ENCODE measurements at regions not wholly inside any gene's neighbourhood (a gene's known extent, or its start where the extent isn't known, plus 50 kb on each side); places are given as distances from the start of the nearest gene placed in this dataset.

GRCh38 chr13:59475911-59476310, 687.8 kb downstream of the DIAPH3 start:
- H3K79me2 ChIP-seq: no peaks in the 10 kb centered on the region
- no peaks in the 10 kb centered on the region for H3K36me3 ChIP-seq (ENCODE audit: control insufficient read depth, insufficient read depth, low read length)
- no peak overlapping the region for H3K27ac ChIP-seq
- no peak overlapping the region for H3K9ac ChIP-seq
- no peak overlapping the region for H2AFZ ChIP-seq
- H3K4me3 ChIP-seq (ENCODE audit: low read depth, low read length): no peak overlapping the region
- H3K9me3 ChIP-seq (ENCODE audit: control insufficient read depth, low read length): no peaks in the 10 kb centered on the region
- TF ChIP-seq, protein P1, sequence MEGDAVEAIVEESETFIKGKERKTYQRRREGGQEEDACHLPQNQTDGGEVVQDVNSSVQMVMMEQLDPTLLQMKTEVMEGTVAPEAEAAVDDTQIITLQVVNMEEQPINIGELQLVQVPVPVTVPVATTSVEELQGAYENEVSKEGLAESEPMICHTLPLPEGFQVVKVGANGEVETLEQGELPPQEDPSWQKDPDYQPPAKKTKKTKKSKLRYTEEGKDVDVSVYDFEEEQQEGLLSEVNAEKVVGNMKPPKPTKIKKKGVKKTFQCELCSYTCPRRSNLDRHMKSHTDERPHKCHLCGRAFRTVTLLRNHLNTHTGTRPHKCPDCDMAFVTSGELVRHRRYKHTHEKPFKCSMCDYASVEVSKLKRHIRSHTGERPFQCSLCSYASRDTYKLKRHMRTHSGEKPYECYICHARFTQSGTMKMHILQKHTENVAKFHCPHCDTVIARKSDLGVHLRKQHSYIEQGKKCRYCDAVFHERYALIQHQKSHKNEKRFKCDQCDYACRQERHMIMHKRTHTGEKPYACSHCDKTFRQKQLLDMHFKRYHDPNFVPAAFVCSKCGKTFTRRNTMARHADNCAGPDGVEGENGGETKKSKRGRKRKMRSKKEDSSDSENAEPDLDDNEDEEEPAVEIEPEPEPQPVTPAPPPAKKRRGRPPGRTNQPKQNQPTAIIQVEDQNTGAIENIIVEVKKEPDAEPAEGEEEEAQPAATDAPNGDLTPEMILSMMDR (IDR thresholded peaks at IDR 0.05): no peak
- no peaks in the 10 kb centered on the region for H3K4me1 ChIP-seq
- H3K4me2 ChIP-seq (ENCODE audit: low read length): no peak overlapping the region
- no peaks in the 10 kb centered on the region for H3K27me3 ChIP-seq (ENCODE audit: control insufficient read depth, insufficient read depth, low read length)

GRCh38 chr13:59476366-59476765, 687.4 kb downstream of the DIAPH3 start:
- no peaks in the 10 kb centered on the region for H3K4me1 ChIP-seq
- no peak overlapping the region for H3K9ac ChIP-seq
- H3K4me2 ChIP-seq (ENCODE audit: low read length): no peak overlapping the region

GRCh38 chr13:59477011-59477410, 686.7 kb downstream of the DIAPH3 start:
- no peak overlapping the region for H3K27ac ChIP-seq
- no peak overlapping the region for H3K4me3 ChIP-seq (ENCODE audit: low read depth, low read length)
- H3K4me1 ChIP-seq: no peaks in the 10 kb centered on the region
- TF ChIP-seq, protein P1 (IDR thresholded peaks at IDR 0.05): peak; percentile 36
- H3K36me3 ChIP-seq (ENCODE audit: control insufficient read depth, insufficient read depth, low read length): no peaks in the 10 kb centered on the region
- H2AFZ ChIP-seq: no peak overlapping the region
- H3K9me3 ChIP-seq (ENCODE audit: control insufficient read depth, low read length): no peaks in the 10 kb centered on the region
- no peaks in the 10 kb centered on the region for H3K27me3 ChIP-seq (ENCODE audit: control insufficient read depth, insufficient read depth, low read length)
- H3K79me2 ChIP-seq: no peaks in the 10 kb centered on the region
- H3K9ac ChIP-seq: no peak overlapping the region
- no peak overlapping the region for H3K4me2 ChIP-seq (ENCODE audit: low read length)

More at GRCh38 chr13:59476366-59476765, 687.4 kb downstream of the DIAPH3 start:
- Histone ChIP-seq H3K36me3 (ENCODE audit: control insufficient read depth, insufficient read depth, low read length) (no peaks in the 10 kb centered on the region), H3K27me3 (ENCODE audit: control insufficient read depth, insufficient read depth, low read length) (no peaks in the 10 kb centered on the region), H2AFZ (no peak overlapping the region), H3K4me3 (ENCODE audit: low read depth, low read length) (no peak overlapping the region), H3K9me3 (ENCODE audit: control insufficient read depth, low read length) (no peaks in the 10 kb centered on the region), H3K27ac (no peak overlapping the region), H3K79me2 (no peaks in the 10 kb centered on the region)
- TF ChIP-seq, protein P1 (IDR thresholded peaks at IDR 0.05): no peak

GRCh38 chr13:59478908-59479307, 684.8 kb downstream of the DIAPH3 start:
- H3K36me3 ChIP-seq (ENCODE audit: control insufficient read depth, insufficient read depth, low read length): no peaks in the 10 kb centered on the region
- no peak overlapping the region for H3K27ac ChIP-seq
- no peaks in the 10 kb centered on the region for H3K4me1 ChIP-seq
- TF ChIP-seq, protein P1 (IDR thresholded peaks at IDR 0.05): no peak
- H3K79me2 ChIP-seq: no peaks in the 10 kb centered on the region
- H3K4me2 ChIP-seq (ENCODE audit: low read length): no peak overlapping the region
- H3K9me3 ChIP-seq (ENCODE audit: control insufficient read depth, low read length): no peaks in the 10 kb centered on the region
- no peak overlapping the region for H3K9ac ChIP-seq
- H2AFZ ChIP-seq: no peak overlapping the region
- H3K27me3 ChIP-seq (ENCODE audit: control insufficient read depth, insufficient read depth, low read length): no peaks in the 10 kb centered on the region
- H3K4me3 ChIP-seq (ENCODE audit: low read depth, low read length): no peak overlapping the region

DNA sequence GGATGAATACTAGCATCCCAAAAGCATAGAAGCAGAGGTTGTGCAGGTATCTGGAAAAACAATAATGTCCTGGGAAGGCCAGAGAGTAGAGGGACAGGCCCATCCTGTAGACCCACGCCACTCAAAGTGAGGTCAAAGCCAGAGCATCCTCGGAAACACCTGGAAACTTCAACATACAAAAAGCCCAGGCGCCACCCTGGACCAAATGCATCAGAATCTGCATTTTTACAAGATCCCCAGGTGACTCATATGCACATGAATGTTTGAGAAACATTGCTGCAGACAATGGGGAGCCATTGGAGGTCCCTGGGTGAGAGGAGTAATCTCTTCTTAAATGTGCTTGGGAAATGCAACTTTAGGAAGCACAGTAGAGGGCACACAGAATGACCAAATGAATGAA, 684.1 kb downstream of the DIAPH3 start:
- Histone ChIP-seq H3K4me2 (ENCODE audit: low read length) (no peak overlapping the region), H2AFZ (no peak overlapping the region), H3K27me3 (ENCODE audit: control insufficient read depth, insufficient read depth, low read length) (no peaks in the 10 kb centered on the region), H3K79me2 (no peaks in the 10 kb centered on the region), H3K4me1 (no peaks in the 10 kb centered on the region), H3K9me3 (ENCODE audit: control insufficient read depth, low read length) (no peaks in the 10 kb centered on the region), H3K36me3 (ENCODE audit: control insufficient read depth, insufficient read depth, low read length) (no peaks in the 10 kb centered on the region), H3K4me3 (ENCODE audit: low read depth, low read length) (no peak overlapping the region), H3K27ac (no peak overlapping the region), H3K9ac (no peak overlapping the region)
- TF ChIP-seq, protein P1 (IDR thresholded peaks at IDR 0.05): no peak
